Epithelial cell of proximal tubule (primary cell): ENCODE measurements at regions not wholly inside any gene's neighbourhood (a gene's known extent, or its start where the extent isn't known, plus 50 kb on each side); places are given as distances from the start of the nearest gene placed in this dataset.
"Not testable (repeated sequence)": the region's sequence is repeated elsewhere in the genome, so short reads cannot be mapped to it uniquely, and the experiment has no call there.

Experiments used
- DNase-seq: peaks from one replicate; pipeline ENCODE4 v3.0.0-alpha.2; 2011; ENCODE audit warnings: low read depth
- H3K4me3 ChIP-seq: 2 replicates; pipeline ENCODE4 v1.5.1; 2011; ENCODE audit warnings: low read depth, mild to moderate bottlenecking, low read length
- CTCF ChIP-seq: conservative IDR thresholded peaks from 2 replicates; pipeline ENCODE4 v1.5.1; 2012; ENCODE audit warnings: low read depth, mild to moderate bottlenecking, low read length

DNA sequence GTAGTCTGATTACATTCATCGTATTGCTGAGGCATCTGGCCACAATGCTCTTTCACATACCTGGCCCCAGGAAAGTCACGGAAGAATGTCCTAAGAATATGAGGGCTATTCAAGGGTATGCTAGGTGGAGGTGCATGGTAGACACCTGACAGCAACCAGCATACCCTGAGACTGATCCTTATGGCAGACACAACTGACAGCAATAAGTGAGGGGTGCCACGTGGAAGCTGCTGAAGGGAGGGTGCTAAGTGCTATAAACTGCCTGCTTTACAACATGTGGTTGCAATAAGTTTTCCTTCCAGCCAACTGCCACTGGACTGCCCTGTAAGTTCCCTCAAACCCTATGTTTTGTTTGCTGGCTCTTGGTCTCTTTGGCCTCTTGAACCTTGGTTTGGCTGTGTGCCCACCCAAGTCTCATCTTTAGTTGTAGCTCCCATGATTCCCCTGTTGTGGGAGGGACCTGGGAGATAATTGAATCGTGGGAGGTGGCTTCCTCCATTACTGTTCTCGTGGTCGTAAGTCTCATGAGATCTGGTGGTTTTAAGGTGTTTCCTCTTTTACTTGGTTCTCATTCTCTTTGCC, 201.3 kb upstream of the MOCS1 start:
- H3K4me3 ChIP-seq: no peak overlapping the region
- no peak for TF ChIP-seq CTCF
- DNase-seq: no peak

DNA sequence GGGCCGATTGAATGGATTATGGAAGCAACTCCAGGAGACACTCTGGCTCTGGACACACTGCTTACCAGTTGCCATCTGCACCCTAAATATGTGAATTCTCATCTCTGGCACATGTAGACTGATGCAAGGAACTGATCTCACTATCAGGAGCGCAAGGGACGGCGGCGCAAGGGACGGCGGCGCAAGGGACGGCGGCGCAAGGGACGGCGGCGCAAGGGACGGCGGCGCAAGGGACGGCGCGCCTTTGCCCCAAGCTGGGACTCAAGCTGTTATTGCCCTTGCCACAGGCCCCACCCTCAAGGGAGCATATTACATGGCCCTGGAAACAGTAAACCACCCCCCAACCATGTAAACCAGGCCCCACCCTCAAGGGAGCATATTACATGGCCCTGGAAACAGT, 199.7 kb upstream of the MOCS1 start:
- DNase-seq, H3K4me3 ChIP-seq: not testable (repeated sequence)

DNA sequence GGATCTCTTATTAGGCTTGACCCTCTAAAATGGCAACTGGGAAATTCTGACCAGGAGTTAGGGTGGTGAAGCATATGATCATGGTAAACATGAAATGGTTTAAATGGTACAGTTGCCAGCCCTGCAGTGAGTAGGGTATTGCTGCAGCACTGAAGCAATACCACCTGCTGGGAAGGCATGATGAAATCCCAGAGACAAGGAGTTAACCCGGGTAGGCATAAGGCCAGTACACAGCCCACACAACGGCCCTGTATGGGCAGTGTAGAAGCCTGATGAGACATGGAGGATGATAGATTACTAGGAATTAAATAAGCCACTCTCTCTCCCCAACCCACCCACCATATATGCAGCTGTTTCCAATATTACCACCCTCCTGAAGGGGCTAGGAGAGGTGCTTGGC, 197.4 kb upstream of the MOCS1 start:
- DNase-seq: no peak
- no peak for TF ChIP-seq CTCF
- H3K4me3 ChIP-seq: no peak overlapping the region

DNA sequence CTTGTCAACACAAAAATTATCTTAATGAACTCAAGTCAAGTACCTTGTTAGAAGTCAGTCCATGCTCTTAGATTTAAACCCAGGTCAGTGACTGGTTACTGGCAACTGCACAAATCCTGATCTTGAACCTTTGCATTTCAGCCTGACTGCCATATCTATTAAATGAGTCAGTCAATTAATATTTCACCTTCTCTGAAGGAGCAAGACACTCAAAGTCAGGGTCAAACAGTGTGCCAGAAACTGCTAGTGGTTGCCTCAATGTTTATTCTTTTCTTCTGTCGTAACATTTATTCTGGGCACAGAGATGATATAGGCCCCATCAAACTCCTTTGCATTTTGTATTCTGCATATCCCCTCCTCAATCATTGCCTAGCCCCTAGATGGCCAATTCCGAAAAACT, 193.9 kb upstream of the MOCS1 start:
- no peak overlapping the region for H3K4me3 ChIP-seq
- DNase-seq: peak; percentile 27
- no peak for TF ChIP-seq CTCF

- no peak overlapping the region for H3K4me3 ChIP-seq
- no peak for TF ChIP-seq CTCF
- DNase-seq: no peak
These were observed 191.6 kb upstream of the MOCS1 start for GRCh38 chr6:40125680-40126394.

DNA sequence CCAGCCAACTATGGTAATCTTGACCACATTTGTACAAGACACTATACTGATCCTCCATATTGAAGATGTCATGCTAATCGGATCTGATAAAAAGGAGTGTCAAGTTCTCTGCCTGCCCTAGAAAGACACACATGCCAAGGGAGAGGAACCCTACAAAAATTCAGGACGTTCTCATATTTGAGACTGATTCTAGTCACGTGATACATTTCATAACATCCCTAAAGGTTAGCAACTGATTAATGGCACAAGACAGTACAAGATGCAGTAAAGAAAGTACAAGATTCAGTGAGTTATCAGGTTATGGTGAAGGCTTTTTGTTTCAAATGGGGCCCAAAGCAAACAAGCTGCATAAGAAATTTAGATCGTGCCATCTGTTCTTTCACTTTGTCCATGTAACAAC, 190.7 kb upstream of the MOCS1 start:
- H3K4me3 ChIP-seq: no peak overlapping the region
- TF ChIP-seq CTCF: no peak
- no peak for DNase-seq

DNA sequence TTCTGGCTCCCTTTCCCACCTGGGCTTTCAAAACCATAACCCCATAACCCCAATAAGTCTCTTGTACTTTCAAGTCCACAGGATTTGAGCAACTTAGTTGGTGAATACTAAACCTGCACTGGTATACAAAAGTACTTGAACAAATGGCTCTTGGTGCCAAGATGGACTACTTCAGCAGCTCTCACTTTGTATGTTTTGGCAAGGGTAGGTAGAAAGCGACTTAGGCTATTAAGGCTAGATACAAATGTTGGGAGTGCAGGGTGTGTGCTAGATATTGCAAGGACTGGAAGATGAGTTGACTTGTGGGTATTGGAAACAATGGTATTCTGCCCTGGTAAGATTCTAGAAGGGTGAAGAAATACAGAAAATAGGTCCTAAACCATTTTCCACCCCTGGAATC, 182.6 kb upstream of the MOCS1 start:
- DNase-seq: no peak
- no peak overlapping the region for H3K4me3 ChIP-seq
- no peak for TF ChIP-seq CTCF
